GDM1 (cell line): ENCODE measurements at regions not wholly inside any gene's neighbourhood (a gene's known extent, or its start where the extent isn't known, plus 50 kb on each side); places are given as distances from the start of the nearest gene placed in this dataset.
"Not testable (repeated sequence)": the region's sequence is repeated elsewhere in the genome, so short reads cannot be mapped to it uniquely, and the experiment has no call there.

ENCODE experiments used
- DNase-seq: peaks from one replicate; lab custom pipeline; 2025; lab: John Stamatoyannopoulos, UW

- no peak for DNase-seq
These were observed 307.3 kb upstream of the KCNN2 start for GRCh38 chr5:114054594-114054993.

- DNase-seq: no peak
These were observed 306.3 kb upstream of the KCNN2 start for GRCh38 chr5:114055318-114056184.

- no peak for DNase-seq
These were observed 305.7 kb upstream of the KCNN2 start for GRCh38 chr5:114056185-114056538.

- no peak for DNase-seq
These were observed 301.0 kb upstream of the KCNN2 start for GRCh38 chr5:114060866-114061265.

GRCh38 chr5:114062932-114063867, 298.7 kb upstream of the KCNN2 start:
- DNase-seq: no peak

GRCh38 chr5:114065912-114066311, 296.0 kb upstream of the KCNN2 start:
- no peak for DNase-seq

- DNase-seq: no peak
These were observed 291.7 kb upstream of the KCNN2 start for GRCh38 chr5:114070093-114070722.

GRCh38 chr5:114089259-114089658, 272.6 kb upstream of the KCNN2 start:
- no peak for DNase-seq

- no peak for DNase-seq
These were observed 264.3 kb upstream of the KCNN2 start for GRCh38 chr5:114097570-114097969.

- no peak for DNase-seq
These were observed 262.7 kb upstream of the KCNN2 start for GRCh38 chr5:114099161-114099560.

GRCh38 chr5:114101153-114101552, 260.7 kb upstream of the KCNN2 start:
- peak; percentile 9 for DNase-seq

GRCh38 chr5:114113604-114114003, 248.3 kb upstream of the KCNN2 start:
- no peak for DNase-seq

GRCh38 chr5:114116981-114117380, 244.9 kb upstream of the KCNN2 start:
- no peak for DNase-seq

GRCh38 chr5:114118511-114118910, 243.4 kb upstream of the KCNN2 start:
- no peak for DNase-seq

GRCh38 chr5:114120166-114120565, 241.7 kb upstream of the KCNN2 start:
- DNase-seq: no peak

GRCh38 chr5:114122852-114123251, 239.0 kb upstream of the KCNN2 start:
- no peak for DNase-seq

- no peak for DNase-seq
These were observed 238.2 kb upstream of the KCNN2 start for GRCh38 chr5:114123654-114124053.

- no peak for DNase-seq
These were observed 215.5 kb upstream of the KCNN2 start for GRCh38 chr5:114146398-114146797.

GRCh38 chr5:114148253-114148652, 213.6 kb upstream of the KCNN2 start:
- DNase-seq: no peak

GRCh38 chr5:114148728-114149127, 213.1 kb upstream of the KCNN2 start:
- DNase-seq: not testable (repeated sequence)

- no peak for DNase-seq
These were observed 209.1 kb upstream of the KCNN2 start for GRCh38 chr5:114152656-114153360.

GRCh38 chr5:114153392-114153791, 208.5 kb upstream of the KCNN2 start:
- no peak for DNase-seq
